ENCODE measurements at regions not wholly inside any gene's neighbourhood (a gene's known extent, or its start where the extent isn't known, plus 50 kb on each side); places are given as distances from the start of the nearest gene placed in this dataset.

GRCh38 chr2:160561551-160562295, 68.1 kb upstream of the RBMS1 start:
- H3K36me3 ChIP-seq: no peaks in the 10 kb centered on the region
- no peak for DNase-seq (ENCODE audit: low spot score in 2 of 2)
- no peaks in the 10 kb centered on the region for H3K9me3 ChIP-seq
- intact Hi-C loops (cut with DNase I; ENCODE audit: low total_unique reads): loop anchor here (2.0 kb wide), 1 partner anchor 31 kb away; no protein-coding TSS in a partner anchor
- TF ChIP-seq CTCF (IDR thresholded peaks at IDR 0.05) (no peak), POLR2AphosphoS5 (IDR thresholded peaks at IDR 0.05) (no peak), POLR2A (IDR thresholded peaks at IDR 0.05) (no peak)
- H3K27ac ChIP-seq: no peak overlapping the region
- H3K4me1 ChIP-seq: no peaks in the 10 kb centered on the region
- no peaks in the 10 kb centered on the region for H3K27me3 ChIP-seq
- no peak overlapping the region for H3K4me3 ChIP-seq

GRCh38 chr2:160562730-160563129, 69.1 kb upstream of the RBMS1 start:
- H3K36me3 ChIP-seq: no peaks in the 10 kb centered on the region
- H3K9me3 ChIP-seq: no peaks in the 10 kb centered on the region
- no peaks in the 10 kb centered on the region for H3K27me3 ChIP-seq
- no peaks in the 10 kb centered on the region for H3K4me1 ChIP-seq
- no peak overlapping the region for H3K4me3 ChIP-seq
- DNase-seq (ENCODE audit: low spot score in 2 of 2): no peak
- TF ChIP-seq POLR2A (IDR thresholded peaks at IDR 0.05): no peak
- no peak for TF ChIP-seq CTCF (IDR thresholded peaks at IDR 0.05)
- TF ChIP-seq POLR2AphosphoS5 (IDR thresholded peaks at IDR 0.05): no peak
- intact Hi-C loops (cut with DNase I; ENCODE audit: low total_unique reads): no loop called here
- no peak overlapping the region for H3K27ac ChIP-seq

GRCh38 chr2:160564591-160564990, 71.0 kb upstream of the RBMS1 start:
- H3K27ac ChIP-seq: no peak overlapping the region
- DNase-seq (ENCODE audit: low spot score in 2 of 2): no peak
- no peaks in the 10 kb centered on the region for H3K9me3 ChIP-seq
- no peak overlapping the region for H3K4me3 ChIP-seq
- H3K4me1 ChIP-seq: no peaks in the 10 kb centered on the region
- no peaks in the 10 kb centered on the region for H3K36me3 ChIP-seq
- H3K27me3 ChIP-seq: no peaks in the 10 kb centered on the region
- intact Hi-C loops (cut with DNase I; ENCODE audit: low total_unique reads): no loop called here
- TF ChIP-seq POLR2A (IDR thresholded peaks at IDR 0.05) (no peak), CTCF (IDR thresholded peaks at IDR 0.05) (no peak), POLR2AphosphoS5 (IDR thresholded peaks at IDR 0.05) (no peak)

- H3K4me1 ChIP-seq: no peaks in the 10 kb centered on the region
- intact Hi-C loops (cut with DNase I; ENCODE audit: low total_unique reads): no loop called here
- TF ChIP-seq POLR2A (IDR thresholded peaks at IDR 0.05) (no peak), POLR2AphosphoS5 (IDR thresholded peaks at IDR 0.05) (no peak), CTCF (IDR thresholded peaks at IDR 0.05) (no peak)
- DNase-seq (ENCODE audit: low spot score in 2 of 2): no peak
- no peaks in the 10 kb centered on the region for H3K27me3 ChIP-seq
- H3K27ac ChIP-seq: no peak overlapping the region
- no peak overlapping the region for H3K4me3 ChIP-seq
- no peaks in the 10 kb centered on the region for H3K36me3 ChIP-seq
- H3K9me3 ChIP-seq: no peaks in the 10 kb centered on the region
These were observed 71.7 kb upstream of the RBMS1 start for GRCh38 chr2:160565099-160565845.

- intact Hi-C loops (cut with DNase I; ENCODE audit: low total_unique reads): no loop called here
- no peak for TF ChIP-seq CTCF (IDR thresholded peaks at IDR 0.05)
- no peak for TF ChIP-seq POLR2A (IDR thresholded peaks at IDR 0.05)
- no peak for TF ChIP-seq POLR2AphosphoS5 (IDR thresholded peaks at IDR 0.05)
- no peak overlapping the region for H3K4me3 ChIP-seq
- H3K4me1 ChIP-seq: no peaks in the 10 kb centered on the region
- no peaks in the 10 kb centered on the region for H3K36me3 ChIP-seq
- no peaks in the 10 kb centered on the region for H3K27me3 ChIP-seq
- H3K27ac ChIP-seq: no peak overlapping the region
- DNase-seq (ENCODE audit: low spot score in 2 of 2): no peak
- H3K9me3 ChIP-seq: no peaks in the 10 kb centered on the region
These were observed 73.1 kb upstream of the RBMS1 start for GRCh38 chr2:160566717-160567116.

Measured in breast epithelium (tissue), 4 donors.